Loucy (cell line): ENCODE measurements at regions not wholly inside any gene's neighbourhood (a gene's known extent, or its start where the extent isn't known, plus 50 kb on each side); places are given as distances from the start of the nearest gene placed in this dataset.

Experiments used
- H2AFZ ChIP-seq: fragments of 200-600 bp; sonication (generic); 2 replicates; pipeline ENCODE4 v1.6.0; 2016; ENCODE audit warnings: antibody characterized with exemption, mild to moderate bottlenecking, low read length, moderate library complexity
- H3F3A ChIP-seq: fragments of 200-600 bp; 2 replicates; pipeline ENCODE4 v1.6.0; 2016; ENCODE audit warnings: antibody characterized with exemption, low read depth, mild to moderate bottlenecking
- H3K27me3 ChIP-seq: fragments of 200-600 bp; sonication (generic); 2 replicates; pipeline ENCODE4 v1.6.1; 2014; ENCODE audit warnings: low read length, mild to moderate bottlenecking; ENCODE audit not compliant: insufficient read depth, poor library complexity, severe bottlenecking
- H3K36me3 ChIP-seq: fragments of 200-600 bp; sonication (generic); 2 replicates; pipeline ENCODE4 v1.6.1; 2016; ENCODE audit warnings: low read length; ENCODE audit not compliant: insufficient read depth
- H3K4me1 ChIP-seq: fragments of 200-600 bp; sonication (generic); 2 replicates; pipeline ENCODE4 v1.5.1; 2014; ENCODE audit warnings: low read length, mild to moderate bottlenecking; ENCODE audit not compliant: insufficient read depth, poor library complexity, severe bottlenecking
- H3K4me2 ChIP-seq: fragments of 200-600 bp; sonication (generic); 2 replicates; pipeline ENCODE4 v1.6.0; 2014; ENCODE audit warnings: antibody characterized with exemption, low read length, low read depth, mild to moderate bottlenecking; ENCODE audit not compliant: poor library complexity, severe bottlenecking
- H3K4me3 ChIP-seq: fragments of 200-600 bp; sonication (generic); 2 replicates; pipeline ENCODE4 v1.5.1; 2014; ENCODE audit warnings: low read length, mild to moderate bottlenecking, mixed read lengths; ENCODE audit not compliant: poor library complexity, severe bottlenecking
- H3K79me2 ChIP-seq: fragments of 200-600 bp; sonication (generic); 2 replicates; pipeline ENCODE4 v1.6.1; 2014; ENCODE audit warnings: low read length; ENCODE audit not compliant: insufficient read depth
- H3K9ac ChIP-seq: fragments of 200-600 bp; sonication (generic); 2 replicates; pipeline ENCODE4 v1.6.0; 2014; ENCODE audit warnings: mild to moderate bottlenecking, low read depth, low read length, moderate library complexity; ENCODE audit not compliant: poor library complexity, severe bottlenecking
- H3K9me2 ChIP-seq: fragments of 200-600 bp; sonication (generic); replicated peaks from 2 replicates; pipeline ENCODE4 v1.6.1; 2016; ENCODE audit warnings: low read depth, low read length, mixed read lengths
- H3K9me3 ChIP-seq: fragments of 200-600 bp; sonication (generic); 2 replicates; pipeline ENCODE4 v1.6.1; 2014; ENCODE audit warnings: mild to moderate bottlenecking, antibody characterized with exemption, low read length, low read depth; ENCODE audit not compliant: insufficient read depth
- H4K20me1 ChIP-seq: fragments of 200-600 bp; sonication (generic); 2 replicates; pipeline ENCODE4 v1.6.0; 2014; ENCODE audit warnings: antibody characterized with exemption, low read length, mild to moderate bottlenecking; ENCODE audit not compliant: insufficient read depth, poor library complexity, severe bottlenecking
- EZH2phosphoT487 ChIP-seq: fragments of 200-600 bp; IDR thresholded peaks from 2 replicates; pipeline ENCODE4 v1.6.1; 2018; ENCODE audit warnings: antibody characterized with exemption, mild to moderate bottlenecking, moderate library complexity, borderline replicate concordance
- TF ChIP-seq, protein P1 (sequence below): fragments of 200-600 bp; sonication (generic); conservative IDR thresholded peaks from 2 replicates; pipeline ENCODE4 v1.5.1; 2014; ENCODE audit warnings: mild to moderate bottlenecking, antibody characterized with exemption, low read length

- no peaks in the 10 kb centered on the region for H3K4me1 ChIP-seq
- H3K9me2 ChIP-seq, result no peaks in the 10 kb centered on the region
- no peak overlapping the region for H3K4me3 ChIP-seq
- no peak overlapping the region for H3K4me2 ChIP-seq
- H3F3A ChIP-seq, result no peaks in the 10 kb centered on the region
- H3K27me3 ChIP-seq, result no peaks in the 10 kb centered on the region
- no peak overlapping the region for H3K9ac ChIP-seq
- H3K79me2 ChIP-seq, result no peaks in the 10 kb centered on the region
- no peaks in the 10 kb centered on the region for H3K36me3 ChIP-seq
- H3K9me3 ChIP-seq, result peaks cover 13% of the 10 kb centered on the region; the same call in 1 of the 2 replicates
- H4K20me1 ChIP-seq, result no peaks in the 10 kb centered on the region
- H2AFZ ChIP-seq, result no peak overlapping the region
- TF ChIP-seq EZH2phosphoT487, result no peak
- TF ChIP-seq, protein P1, sequence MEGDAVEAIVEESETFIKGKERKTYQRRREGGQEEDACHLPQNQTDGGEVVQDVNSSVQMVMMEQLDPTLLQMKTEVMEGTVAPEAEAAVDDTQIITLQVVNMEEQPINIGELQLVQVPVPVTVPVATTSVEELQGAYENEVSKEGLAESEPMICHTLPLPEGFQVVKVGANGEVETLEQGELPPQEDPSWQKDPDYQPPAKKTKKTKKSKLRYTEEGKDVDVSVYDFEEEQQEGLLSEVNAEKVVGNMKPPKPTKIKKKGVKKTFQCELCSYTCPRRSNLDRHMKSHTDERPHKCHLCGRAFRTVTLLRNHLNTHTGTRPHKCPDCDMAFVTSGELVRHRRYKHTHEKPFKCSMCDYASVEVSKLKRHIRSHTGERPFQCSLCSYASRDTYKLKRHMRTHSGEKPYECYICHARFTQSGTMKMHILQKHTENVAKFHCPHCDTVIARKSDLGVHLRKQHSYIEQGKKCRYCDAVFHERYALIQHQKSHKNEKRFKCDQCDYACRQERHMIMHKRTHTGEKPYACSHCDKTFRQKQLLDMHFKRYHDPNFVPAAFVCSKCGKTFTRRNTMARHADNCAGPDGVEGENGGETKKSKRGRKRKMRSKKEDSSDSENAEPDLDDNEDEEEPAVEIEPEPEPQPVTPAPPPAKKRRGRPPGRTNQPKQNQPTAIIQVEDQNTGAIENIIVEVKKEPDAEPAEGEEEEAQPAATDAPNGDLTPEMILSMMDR, result no peak
Observed at GRCh38 chr10:124303662-124304418, 114.9 kb downstream of the OAT start.

DNA sequence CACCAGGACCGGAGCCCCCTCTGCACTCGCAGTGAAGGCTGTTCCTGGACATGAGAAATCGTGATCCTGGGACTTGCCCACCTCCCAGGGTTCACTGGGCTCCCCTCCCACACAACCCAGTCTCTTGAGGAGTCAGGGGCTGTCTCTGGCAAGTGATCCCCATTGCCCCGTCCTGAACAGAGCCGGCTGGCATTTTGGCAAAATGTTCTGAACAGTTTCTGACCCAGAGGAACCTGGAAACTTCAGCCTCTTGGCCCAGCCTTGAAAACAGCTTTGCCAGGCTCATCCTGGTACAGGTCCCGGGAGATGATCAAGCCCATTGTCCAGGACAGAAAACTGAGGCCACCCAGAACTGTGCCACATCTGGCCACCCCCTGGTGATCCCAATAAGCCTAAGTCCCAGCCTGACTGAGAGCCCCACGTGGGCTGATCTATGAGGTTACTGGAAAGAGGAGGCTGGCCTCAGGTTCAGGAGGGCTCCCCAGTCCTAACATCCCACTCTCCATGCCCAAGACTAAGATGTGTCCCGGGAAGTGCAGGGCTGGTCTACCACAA lies 115.7 kb downstream of the OAT start:
- TF ChIP-seq, protein P1, result no peak
- TF ChIP-seq EZH2phosphoT487, result no peak
- Histone ChIP-seq H3K79me2 (no peaks in the 10 kb centered on the region), H3K27me3 (no peaks in the 10 kb centered on the region), H3K9ac (no peak overlapping the region), H3K9me3 (peaks cover 13% of the 10 kb centered on the region; the same call in 1 of the 2 replicates), H3K4me2 (no peak overlapping the region), H2AFZ (no peak overlapping the region), H3F3A (no peaks in the 10 kb centered on the region), H3K36me3 (no peaks in the 10 kb centered on the region), H4K20me1 (no peaks in the 10 kb centered on the region), H3K4me1 (no peaks in the 10 kb centered on the region), H3K4me3 (no peak overlapping the region), H3K9me2 (no peaks in the 10 kb centered on the region)

DNA sequence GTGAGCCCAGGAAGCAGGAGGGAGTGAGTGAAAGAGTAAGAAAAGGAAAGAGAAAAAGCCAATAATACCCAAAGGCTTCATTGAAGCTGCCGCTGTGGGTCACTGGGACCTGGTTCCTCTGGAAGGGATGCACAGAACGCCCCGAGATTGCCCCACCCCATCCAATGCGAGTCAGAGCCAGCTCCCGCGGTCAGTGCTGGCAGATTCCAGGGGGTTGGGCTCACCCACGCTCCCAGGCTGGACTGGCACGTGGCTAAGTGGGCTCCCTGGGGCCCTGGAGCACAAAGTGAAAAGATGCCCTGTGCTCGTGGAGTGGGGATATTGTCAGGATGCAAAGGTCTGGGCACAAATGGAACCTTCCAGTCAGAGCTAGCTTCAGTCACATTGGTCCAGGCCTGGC lies 117.0 kb downstream of the OAT start:
- H3K27me3 ChIP-seq, result no peaks in the 10 kb centered on the region
- H3K4me3 ChIP-seq, result no peak overlapping the region
- no peaks in the 10 kb centered on the region for H3K36me3 ChIP-seq
- no peak overlapping the region for H2AFZ ChIP-seq
- no peak overlapping the region for H3K9ac ChIP-seq
- H3K9me2 ChIP-seq, result no peaks in the 10 kb centered on the region
- H3K4me2 ChIP-seq, result no peak overlapping the region
- peaks cover 13% of the 10 kb centered on the region; the same call in 1 of the 2 replicates for H3K9me3 ChIP-seq
- H3F3A ChIP-seq, result no peaks in the 10 kb centered on the region
- H3K4me1 ChIP-seq, result no peaks in the 10 kb centered on the region
- H3K79me2 ChIP-seq, result no peaks in the 10 kb centered on the region
- no peaks in the 10 kb centered on the region for H4K20me1 ChIP-seq
- TF ChIP-seq, protein P1, result no peak
- TF ChIP-seq EZH2phosphoT487, result no peak
